ENCODE measurements at regions not wholly inside any gene's neighbourhood (a gene's known extent, or its start where the extent isn't known, plus 50 kb on each side); places are given as distances from the start of the nearest gene placed in this dataset.

- H3K9me3 Mint-ChIP-seq: no peaks in the 10 kb centered on the region
- ChIA-PET POLR2A (no interaction called here), CTCF (no interaction called here)
- no peaks in the 10 kb centered on the region for H3K36me3 Mint-ChIP-seq
- H3K4me3 Mint-ChIP-seq: no peak overlapping the region
- no peaks in the 10 kb centered on the region for H3K27me3 Mint-ChIP-seq (ENCODE audit: low read depth)
- TF ChIP-seq JUN (CRISPR knock-in tag; IDR thresholded peaks at IDR 0.05) (no peak), FOXP1 (CRISPR knock-in tag; IDR thresholded peaks at IDR 0.05; ENCODE audit: borderline replicate concordance) (no peak), ELF4 (CRISPR knock-in tag; IDR thresholded peaks at IDR 0.05; ENCODE audit: low read depth) (no peak), ATF2 (CRISPR knock-in tag; IDR thresholded peaks at IDR 0.05; ENCODE audit: borderline replicate concordance, low read depth) (no peak), SMAD3 (CRISPR knock-in tag; IDR thresholded peaks at IDR 0.05; ENCODE audit: borderline replicate concordance) (no peak), ETV6 (CRISPR knock-in tag; IDR thresholded peaks at IDR 0.05) (no peak), ZNF281 (CRISPR knock-in tag; IDR thresholded peaks at IDR 0.05) (no peak), ERG (CRISPR knock-in tag; IDR thresholded peaks at IDR 0.05) (no peak), ZNF423 (CRISPR knock-in tag; IDR thresholded peaks at IDR 0.05) (no peak), ATF3 (CRISPR knock-in tag; conservative IDR thresholded peaks at IDR 0.05) (no peak), EMX1 (CRISPR knock-in tag; IDR thresholded peaks at IDR 0.05) (no peak), NFE2L1 (CRISPR knock-in tag; IDR thresholded peaks at IDR 0.05) (no peak), ZMAT4 (CRISPR knock-in tag; IDR thresholded peaks at IDR 0.05) (no peak)
- no peak for DNase-seq (ENCODE audit: low spot score)
- H3K4me1 Mint-ChIP-seq: no peaks in the 10 kb centered on the region
- ATAC-seq: no peak
- no peak overlapping the region for H3K27ac Mint-ChIP-seq
Measured at GRCh38 chr14:85090681-85091080, 439.3 kb upstream of the FLRT2 start.

- CTCF ChIA-PET: interaction anchor here (0.5 kb wide), 1 partner anchor 119 kb away, joined by 4 read pairs; no protein-coding TSS in a partner anchor
- Mint-ChIP-seq H3K36me3 (no peaks in the 10 kb centered on the region), H3K4me1 (no peaks in the 10 kb centered on the region), H3K27me3 (ENCODE audit: low read depth) (no peaks in the 10 kb centered on the region), H3K27ac (no peak overlapping the region), H3K9me3 (no peaks in the 10 kb centered on the region), H3K4me3 (no peak overlapping the region)
- POLR2A ChIA-PET: no interaction called here
- DNase-seq (ENCODE audit: low spot score) (no peak), ATAC-seq (no peak)
- no peak for TF ChIP-seq ZBTB21 (CRISPR knock-in tag; IDR thresholded peaks at IDR 0.05; ENCODE audit: borderline replicate concordance)
- no peak for TF ChIP-seq FOXP1 (CRISPR knock-in tag; IDR thresholded peaks at IDR 0.05; ENCODE audit: borderline replicate concordance)
- no peak for TF ChIP-seq FOXJ3 (CRISPR knock-in tag; IDR thresholded peaks at IDR 0.05; ENCODE audit: borderline replicate concordance)
- no peak for TF ChIP-seq NFYB (CRISPR knock-in tag; conservative IDR thresholded peaks at IDR 0.05; ENCODE audit: low read depth)
- no peak for TF ChIP-seq ZNF396 (CRISPR knock-in tag; IDR thresholded peaks at IDR 0.05; ENCODE audit: borderline replicate concordance)
- no peak for TF ChIP-seq CREB1 (CRISPR knock-in tag; IDR thresholded peaks at IDR 0.05)
- TF ChIP-seq ATF1 (CRISPR knock-in tag; IDR thresholded peaks at IDR 0.05): no peak
- no peak for TF ChIP-seq ZNF281 (CRISPR knock-in tag; IDR thresholded peaks at IDR 0.05)
- no peak for TF ChIP-seq AR (CRISPR knock-in tag; IDR thresholded peaks at IDR 0.05)
- no peak for TF ChIP-seq E2F4 (CRISPR knock-in tag; IDR thresholded peaks at IDR 0.05; ENCODE audit: borderline replicate concordance, low read depth)
- TF ChIP-seq SP1 (CRISPR knock-in tag; conservative IDR thresholded peaks at IDR 0.05): no peak
Measured at GRCh38 chr14:85093631-85094330, 436.2 kb upstream of the FLRT2 start.

Data from WTC11 (cell line).